Choroid plexus epithelial cell (primary cell): ENCODE measurements at regions not wholly inside any gene's neighbourhood (a gene's known extent, or its start where the extent isn't known, plus 50 kb on each side); places are given as distances from the start of the nearest gene placed in this dataset.

Experiments used
- DNase-seq: peaks from one replicate; pipeline ENCODE4 v3.0.0-alpha.2; 2010; ENCODE audit warnings: low read depth
- H3K4me3 ChIP-seq: 2 replicates; pipeline ENCODE4 v1.5.1; 2011; ENCODE audit warnings: low read depth, mild to moderate bottlenecking, control low read depth, low read length, moderate library complexity
- TF ChIP-seq, protein P1 (sequence below): conservative IDR thresholded peaks from 2 replicates; pipeline ENCODE4 v1.5.1; 2011; ENCODE audit warnings: low read depth, mild to moderate bottlenecking, control low read depth, inconsistent platforms, low read length, moderate library complexity

DNA sequence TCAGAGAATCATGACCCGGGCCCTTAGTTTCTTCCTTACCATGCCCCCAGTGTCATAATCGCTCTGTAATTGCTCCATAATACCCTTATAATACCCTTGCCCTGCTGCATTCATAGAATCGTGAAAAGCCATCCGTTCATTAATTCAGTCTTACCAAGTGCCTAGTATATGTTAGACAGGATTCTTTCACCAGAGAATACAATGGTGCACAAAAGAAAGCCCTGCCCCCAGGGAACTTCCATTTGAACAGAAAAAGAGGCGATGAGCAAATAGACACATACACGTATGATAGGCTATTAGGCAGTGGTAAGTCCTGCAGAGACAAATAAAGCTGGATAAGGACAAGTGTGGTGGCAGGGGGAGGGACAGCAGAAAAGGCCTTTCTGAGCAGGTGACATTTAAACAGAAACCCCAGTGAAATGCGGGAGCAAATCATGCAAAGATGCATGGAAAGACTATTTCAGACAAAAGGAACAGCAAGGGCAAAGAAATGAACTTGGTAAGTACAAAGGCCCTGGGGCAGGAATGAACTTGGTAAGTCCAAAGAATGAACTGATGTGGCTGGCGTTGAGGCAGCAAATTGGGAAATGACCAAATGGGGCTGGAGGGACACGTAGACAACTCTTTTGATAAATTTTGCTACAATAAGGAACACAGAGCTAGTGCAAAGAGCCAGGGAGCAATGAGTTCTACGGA is 74.6 kb upstream of the CREB3L1 start:
- DNase-seq, result no peak
- TF ChIP-seq, protein P1, sequence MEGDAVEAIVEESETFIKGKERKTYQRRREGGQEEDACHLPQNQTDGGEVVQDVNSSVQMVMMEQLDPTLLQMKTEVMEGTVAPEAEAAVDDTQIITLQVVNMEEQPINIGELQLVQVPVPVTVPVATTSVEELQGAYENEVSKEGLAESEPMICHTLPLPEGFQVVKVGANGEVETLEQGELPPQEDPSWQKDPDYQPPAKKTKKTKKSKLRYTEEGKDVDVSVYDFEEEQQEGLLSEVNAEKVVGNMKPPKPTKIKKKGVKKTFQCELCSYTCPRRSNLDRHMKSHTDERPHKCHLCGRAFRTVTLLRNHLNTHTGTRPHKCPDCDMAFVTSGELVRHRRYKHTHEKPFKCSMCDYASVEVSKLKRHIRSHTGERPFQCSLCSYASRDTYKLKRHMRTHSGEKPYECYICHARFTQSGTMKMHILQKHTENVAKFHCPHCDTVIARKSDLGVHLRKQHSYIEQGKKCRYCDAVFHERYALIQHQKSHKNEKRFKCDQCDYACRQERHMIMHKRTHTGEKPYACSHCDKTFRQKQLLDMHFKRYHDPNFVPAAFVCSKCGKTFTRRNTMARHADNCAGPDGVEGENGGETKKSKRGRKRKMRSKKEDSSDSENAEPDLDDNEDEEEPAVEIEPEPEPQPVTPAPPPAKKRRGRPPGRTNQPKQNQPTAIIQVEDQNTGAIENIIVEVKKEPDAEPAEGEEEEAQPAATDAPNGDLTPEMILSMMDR, result no peak
- H3K4me3 ChIP-seq, result no peak overlapping the region

DNA sequence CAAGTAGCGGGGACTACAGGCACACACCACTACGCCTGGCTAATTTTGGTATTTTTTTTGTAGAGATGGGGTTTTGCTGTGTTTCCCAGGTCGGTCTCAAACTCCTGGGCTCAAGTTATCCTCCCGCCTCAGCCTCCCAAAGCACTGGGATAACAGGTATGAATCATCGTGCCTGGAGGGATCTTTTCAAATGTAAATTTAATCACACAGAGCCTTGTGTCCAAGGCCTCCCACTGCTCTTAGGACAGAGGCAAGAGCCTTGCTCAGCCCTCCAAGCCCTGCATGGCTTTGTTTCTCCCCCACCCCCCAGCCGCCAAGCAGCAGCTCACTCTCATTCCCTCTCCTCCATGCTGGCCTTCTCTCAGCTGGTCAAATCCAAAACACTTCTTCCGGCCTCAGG is 75.3 kb upstream of the CREB3L1 start:
- no peak overlapping the region for H3K4me3 ChIP-seq
- no peak for DNase-seq
- TF ChIP-seq, protein P1, result no peak

DNA sequence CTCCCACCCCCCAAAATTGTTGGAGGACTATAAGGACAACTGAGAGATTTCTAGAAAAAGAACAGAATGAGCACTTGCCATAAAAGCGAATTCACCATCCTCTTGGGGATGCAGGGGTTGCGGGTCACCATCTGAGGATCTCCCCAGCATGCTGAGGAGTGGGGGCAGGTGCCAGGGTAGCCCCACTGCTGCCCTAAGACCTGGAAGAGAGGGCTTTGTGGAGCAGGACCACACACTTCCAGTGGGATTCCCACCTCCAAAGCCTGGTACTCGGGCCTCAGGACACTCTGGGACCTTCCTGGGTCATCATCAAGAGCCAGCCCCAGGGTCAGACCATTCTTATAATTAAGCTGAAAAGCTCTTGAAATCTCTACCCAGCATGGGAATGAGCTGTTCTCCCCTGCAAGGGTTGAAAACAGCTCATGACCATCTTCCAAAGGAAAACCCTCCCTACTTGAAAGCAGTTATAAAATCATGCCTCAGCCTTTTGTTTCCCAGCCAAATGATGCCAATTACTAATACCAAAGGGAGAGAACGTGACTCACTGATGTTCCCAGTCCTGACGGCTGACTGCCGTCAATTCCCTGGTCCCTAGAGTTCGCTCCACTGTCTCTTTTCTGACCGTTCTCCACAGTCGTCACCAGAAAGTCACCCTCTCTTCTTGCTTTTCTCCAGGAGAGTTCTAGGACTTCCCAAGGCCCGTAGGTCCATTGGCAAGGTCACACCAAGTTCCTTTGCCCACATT is 76.8 kb upstream of the CREB3L1 start:
- TF ChIP-seq, protein P1, result no peak
- no peak for DNase-seq
- no peak overlapping the region for H3K4me3 ChIP-seq

DNA sequence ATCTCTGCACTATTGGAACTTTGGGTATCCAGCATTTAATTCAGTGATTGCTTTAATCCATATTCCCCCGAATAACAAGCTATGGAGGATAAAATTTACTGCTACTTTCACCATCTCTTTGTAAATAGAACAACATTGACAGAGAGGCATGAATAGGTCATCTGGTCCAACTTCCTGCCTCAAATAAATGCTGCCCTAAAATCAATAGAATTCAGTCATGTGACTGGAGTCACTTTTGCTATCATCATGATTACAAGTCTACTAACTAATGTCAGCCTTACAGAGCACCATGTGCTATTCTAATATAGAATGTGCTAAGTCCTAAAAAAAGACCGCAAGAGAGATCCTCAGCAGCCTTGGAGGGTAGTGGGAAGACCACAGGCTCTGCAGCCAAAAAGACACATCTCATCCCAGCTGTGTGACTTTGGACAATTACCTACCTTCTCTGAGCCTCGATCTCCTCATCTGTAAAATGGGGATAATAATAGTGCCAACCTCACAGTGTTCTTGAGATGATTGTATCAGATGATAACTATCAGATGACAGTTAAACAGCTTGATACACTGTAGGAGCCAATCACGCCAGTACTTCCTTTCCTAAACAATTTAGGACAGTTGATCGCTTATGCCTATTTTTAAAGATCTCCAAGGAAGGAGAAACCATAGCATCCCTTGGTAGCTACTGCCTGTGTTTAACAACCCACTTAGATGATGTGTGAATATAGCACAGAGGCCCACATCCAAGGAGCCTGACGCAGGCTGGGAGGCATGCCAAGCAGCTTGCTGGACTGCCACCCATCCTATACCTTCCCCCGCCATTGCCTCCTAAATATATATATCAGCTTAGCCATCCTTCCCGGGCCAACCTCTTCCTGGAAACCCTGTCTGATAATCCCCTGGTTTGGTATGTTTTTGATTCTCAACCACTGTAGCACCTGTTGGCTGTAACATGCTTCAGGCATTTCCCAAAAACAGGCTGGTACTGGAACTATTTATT is 77.3 kb upstream of the PHF21A start:
- no peak overlapping the region for H3K4me3 ChIP-seq
- no peak for DNase-seq
- TF ChIP-seq, protein P1, result no peak

DNA sequence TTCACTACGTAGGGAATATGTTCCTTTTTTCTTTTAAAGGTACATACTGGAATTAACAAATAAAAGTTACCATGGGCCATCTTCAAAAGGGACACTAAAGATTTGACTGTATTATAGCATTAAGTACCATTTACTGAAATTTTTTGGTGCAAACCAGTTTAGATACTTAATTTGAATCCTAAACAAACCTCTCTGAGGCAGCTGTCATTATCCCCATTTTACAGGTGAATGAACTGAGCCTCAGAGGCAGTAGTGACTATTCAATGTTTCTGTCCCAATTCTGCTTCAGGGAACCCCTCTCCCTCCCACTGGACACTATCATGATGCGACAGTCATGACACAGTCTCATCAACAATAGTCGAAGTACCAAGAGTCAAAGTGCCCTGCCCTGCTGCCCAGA is 76.2 kb upstream of the PHF21A start:
- H3K4me3 ChIP-seq, result no peak overlapping the region
- TF ChIP-seq, protein P1, result no peak
- DNase-seq, result no peak

DNA sequence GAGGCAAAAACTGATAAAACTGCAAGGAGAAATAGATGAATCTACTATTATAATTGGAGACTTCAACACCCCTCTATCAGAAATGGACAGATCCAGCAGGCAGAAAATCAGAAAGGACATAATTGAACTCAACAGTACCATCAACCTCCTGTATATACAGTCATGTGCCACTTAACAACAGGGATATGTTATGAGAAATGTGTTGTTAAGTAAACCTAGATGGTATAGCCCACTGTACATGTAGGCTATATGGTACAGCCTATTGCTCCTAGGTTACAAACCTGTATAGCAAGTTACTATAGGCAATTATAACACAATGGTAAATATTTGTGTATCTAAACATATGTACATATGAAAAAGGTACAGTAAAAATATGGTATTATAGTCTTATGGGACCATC is 66.8 kb upstream of the PHF21A start:
- DNase-seq, result no peak
- TF ChIP-seq, protein P1, result no peak
- no peak overlapping the region for H3K4me3 ChIP-seq
